Nephron (organoid): ENCODE measurements at regions not wholly inside any gene's neighbourhood (a gene's known extent, or its start where the extent isn't known, plus 50 kb on each side); places are given as distances from the start of the nearest gene placed in this dataset.

Experiments used
- H3K27ac Mint-ChIP-seq, 3 experiments: 2 replicates each; pipeline ENCODE4 v1.8.0; 2020; ENCODE audit warnings: mixed read lengths in 3 of 3, mild to moderate bottlenecking in 2 of 3, moderate library complexity in 1 of 3
- H3K27me3 Mint-ChIP-seq: 2 replicates; pipeline ENCODE4 v1.8.0; 2021; ENCODE audit warnings: low read depth, mild to moderate bottlenecking, moderate library complexity, mixed read lengths
- H3K36me3 Mint-ChIP-seq: 2 replicates; pipeline ENCODE4 v1.8.0; 2020; ENCODE audit warnings: low read depth, mixed read lengths
- H3K4me1 Mint-ChIP-seq: 2 replicates; pipeline ENCODE4 v1.8.0; 2020; ENCODE audit warnings: mixed read lengths
- H3K4me3 Mint-ChIP-seq, 3 experiments: 2 replicates each; pipeline ENCODE4 v1.8.0; 2020; ENCODE audit warnings: mild to moderate bottlenecking in 3 of 3, mixed read lengths in 3 of 3, moderate library complexity in 2 of 3
- H3K9me3 Mint-ChIP-seq: 2 replicates; pipeline ENCODE4 v1.8.0; 2020; ENCODE audit warnings: mixed read lengths
- TF ChIP-seq, protein P1 (sequence below), 3 experiments: fragments of 200-600 bp; sonication (generic); IDR thresholded peaks; one replicate each; pipeline ENCODE4 v1.5.0; 2021; ENCODE audit warnings: antibody characterized with exemption in 3 of 3; ENCODE audit not compliant: unreplicated experiment in 3 of 3

- Mint-ChIP-seq H3K9me3 (no peaks in the 10 kb centered on the region), H3K27me3 (peaks cover 4% of the 10 kb centered on the region), H3K27ac (no peak overlapping the region), H3K4me3 (no peak overlapping the region), H3K36me3 (no peaks in the 10 kb centered on the region), H3K4me1 (peaks cover under 1% of the 10 kb centered on the region)
- TF ChIP-seq, protein P1, sequence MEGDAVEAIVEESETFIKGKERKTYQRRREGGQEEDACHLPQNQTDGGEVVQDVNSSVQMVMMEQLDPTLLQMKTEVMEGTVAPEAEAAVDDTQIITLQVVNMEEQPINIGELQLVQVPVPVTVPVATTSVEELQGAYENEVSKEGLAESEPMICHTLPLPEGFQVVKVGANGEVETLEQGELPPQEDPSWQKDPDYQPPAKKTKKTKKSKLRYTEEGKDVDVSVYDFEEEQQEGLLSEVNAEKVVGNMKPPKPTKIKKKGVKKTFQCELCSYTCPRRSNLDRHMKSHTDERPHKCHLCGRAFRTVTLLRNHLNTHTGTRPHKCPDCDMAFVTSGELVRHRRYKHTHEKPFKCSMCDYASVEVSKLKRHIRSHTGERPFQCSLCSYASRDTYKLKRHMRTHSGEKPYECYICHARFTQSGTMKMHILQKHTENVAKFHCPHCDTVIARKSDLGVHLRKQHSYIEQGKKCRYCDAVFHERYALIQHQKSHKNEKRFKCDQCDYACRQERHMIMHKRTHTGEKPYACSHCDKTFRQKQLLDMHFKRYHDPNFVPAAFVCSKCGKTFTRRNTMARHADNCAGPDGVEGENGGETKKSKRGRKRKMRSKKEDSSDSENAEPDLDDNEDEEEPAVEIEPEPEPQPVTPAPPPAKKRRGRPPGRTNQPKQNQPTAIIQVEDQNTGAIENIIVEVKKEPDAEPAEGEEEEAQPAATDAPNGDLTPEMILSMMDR (IDR thresholded peaks at IDR 0.05; ENCODE audit: unreplicated experiment in 3 of 3): no peak
Observed at GRCh38 chr2:133658020-133658903, 90.0 kb upstream of the NCKAP5 start.

GRCh38 chr2:133660510-133660909 is 92.2 kb upstream of the NCKAP5 start:
- Mint-ChIP-seq H3K4me1 (no peaks in the 10 kb centered on the region), H3K27me3 (peaks cover 4% of the 10 kb centered on the region), H3K9me3 (peaks cover 6% of the 10 kb centered on the region), H3K36me3 (no peaks in the 10 kb centered on the region), H3K27ac (no peak overlapping the region), H3K4me3 (no peak overlapping the region)
- TF ChIP-seq, protein P1 (IDR thresholded peaks at IDR 0.05; ENCODE audit: unreplicated experiment in 3 of 3): no peak

DNA sequence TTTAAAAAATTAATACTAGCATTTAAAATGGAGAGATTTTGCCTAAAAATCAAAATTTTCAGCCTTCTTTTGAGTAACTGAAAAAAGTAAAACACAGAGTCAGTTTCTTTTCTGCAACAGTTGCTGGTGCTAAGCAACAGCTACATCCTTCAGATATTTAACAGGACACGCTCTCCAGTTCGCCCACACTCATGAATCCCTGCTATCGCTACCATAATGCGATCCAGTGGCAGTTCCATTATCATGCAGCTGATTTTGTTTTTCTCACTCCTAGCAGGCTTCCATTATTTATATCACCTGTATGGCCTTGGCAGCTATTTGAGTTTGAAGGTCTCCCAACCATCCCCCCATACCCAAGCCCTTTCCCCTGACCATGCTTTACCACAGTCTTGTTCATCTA is 93.1 kb upstream of the NCKAP5 start:
- Mint-ChIP-seq H3K27me3 (peaks cover 4% of the 10 kb centered on the region), H3K36me3 (no peaks in the 10 kb centered on the region), H3K9me3 (peaks cover 6% of the 10 kb centered on the region), H3K27ac (no peak overlapping the region), H3K4me3 (no peak overlapping the region), H3K4me1 (no peaks in the 10 kb centered on the region)
- TF ChIP-seq, protein P1 (IDR thresholded peaks at IDR 0.05; ENCODE audit: unreplicated experiment in 3 of 3): no peak

DNA sequence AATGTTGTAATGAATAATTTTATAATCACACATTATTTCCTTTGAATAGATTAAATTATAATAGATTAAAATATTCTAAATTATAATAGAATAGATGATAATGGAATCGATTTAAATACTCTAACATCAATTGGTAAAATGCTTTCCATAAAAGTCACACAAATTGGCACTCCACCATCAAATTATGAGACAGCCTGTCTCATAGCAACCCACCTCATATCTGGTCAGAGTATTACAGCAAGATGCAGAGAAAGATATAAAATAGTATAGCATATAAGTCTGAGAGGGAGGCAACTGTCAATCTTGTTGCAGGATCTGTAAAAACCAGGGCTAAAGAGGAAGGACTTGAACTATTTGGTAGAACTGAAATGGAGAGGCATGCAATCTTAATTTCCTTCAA is 98.4 kb upstream of the NCKAP5 start:
- Mint-ChIP-seq H3K4me1 (peaks cover under 1% of the 10 kb centered on the region), H3K27ac (no peak overlapping the region), H3K4me3 (no peak overlapping the region)

DNA sequence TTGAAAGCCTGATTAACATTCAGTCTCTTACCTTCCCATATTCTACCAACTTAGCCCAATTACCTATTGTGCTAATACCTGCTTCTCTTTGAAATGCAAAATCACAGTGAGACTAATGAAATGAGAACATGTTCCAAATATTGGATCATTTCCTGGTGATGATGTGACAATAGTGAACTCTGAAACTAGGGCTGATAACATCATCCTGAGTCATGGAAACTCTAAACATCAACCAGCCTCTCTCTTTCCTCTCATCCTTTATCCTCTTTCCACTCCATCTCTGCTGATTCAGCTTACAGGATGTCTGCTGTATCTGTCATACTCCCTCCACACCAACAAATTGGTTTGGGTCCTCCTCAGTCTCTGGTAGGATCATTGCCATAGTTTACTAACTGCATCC is 98.8 kb upstream of the NCKAP5 start:
- no peaks in the 10 kb centered on the region for H3K27me3 Mint-ChIP-seq
- H3K4me3 Mint-ChIP-seq: no peak overlapping the region
- TF ChIP-seq, protein P1 (IDR thresholded peaks at IDR 0.05; ENCODE audit: unreplicated experiment in 3 of 3): no peak
- peaks cover 30% of the 10 kb centered on the region for H3K9me3 Mint-ChIP-seq
- H3K4me1 Mint-ChIP-seq: peaks cover 5% of the 10 kb centered on the region
- H3K36me3 Mint-ChIP-seq: no peaks in the 10 kb centered on the region
- H3K27ac Mint-ChIP-seq: no peak overlapping the region

More for the DNA sequence above, 98.4 kb upstream of the NCKAP5 start:
- Mint-ChIP-seq H3K36me3 (no peaks in the 10 kb centered on the region), H3K9me3 (peaks cover 30% of the 10 kb centered on the region), H3K27me3 (no peaks in the 10 kb centered on the region)
- TF ChIP-seq, protein P1 (IDR thresholded peaks at IDR 0.05; ENCODE audit: unreplicated experiment in 3 of 3): no peak

GRCh38 chr2:133667968-133668367 is 99.7 kb upstream of the NCKAP5 start:
- Mint-ChIP-seq H3K27ac (no peak overlapping the region), H3K4me1 (peaks cover 10% of the 10 kb centered on the region), H3K4me3 (no peak overlapping the region), H3K27me3 (no peaks in the 10 kb centered on the region), H3K36me3 (no peaks in the 10 kb centered on the region), H3K9me3 (peaks cover 34% of the 10 kb centered on the region)
- TF ChIP-seq, protein P1 (IDR thresholded peaks at IDR 0.05; ENCODE audit: unreplicated experiment in 3 of 3): no peak
